AG10803 (cell line): ENCODE measurements at regions not wholly inside any gene's neighbourhood (a gene's known extent, or its start where the extent isn't known, plus 50 kb on each side); places are given as distances from the start of the nearest gene placed in this dataset.
A peak's percentile ranks its signal among the peaks of the same experiment; 100 is the strongest.

ENCODE experiments used
- DNase-seq: peaks from one replicate; pipeline ENCODE4 v3.0.0; 2010; ENCODE audit warnings: low read depth
- H3K4me3 ChIP-seq: 2 replicates; pipeline ENCODE4 v1.5.1; 2011; ENCODE audit warnings: mild to moderate bottlenecking, low read length, control low read depth
- TF ChIP-seq, protein P1 (sequence below): conservative IDR thresholded peaks from 2 replicates; pipeline ENCODE4 v1.5.1; 2011; ENCODE audit warnings: mild to moderate bottlenecking, low read length, control low read depth, inconsistent platforms

DNA sequence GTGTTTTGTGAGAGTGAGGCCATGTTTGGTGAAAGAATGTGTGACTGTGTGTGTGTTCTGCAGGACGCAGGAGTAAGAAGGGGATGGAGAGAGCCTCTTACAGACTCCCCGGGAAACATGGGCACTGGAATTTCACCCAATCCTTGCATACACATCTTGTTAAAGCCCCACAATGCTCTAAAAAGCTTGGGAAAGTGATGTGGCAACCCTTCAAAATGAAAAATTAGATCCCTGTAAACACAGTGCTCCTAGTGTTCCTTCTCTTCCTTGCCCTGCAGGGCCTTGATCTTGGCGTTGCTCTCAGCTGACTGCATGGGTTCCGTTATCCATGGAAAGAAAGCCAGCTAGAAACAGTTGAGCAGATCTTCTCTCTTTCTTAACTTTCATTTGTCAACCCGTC, 701.7 kb downstream of the SEMA5A start:
- H3K4me3 ChIP-seq: no peak overlapping the region
- no peak for DNase-seq
- TF ChIP-seq, protein P1, sequence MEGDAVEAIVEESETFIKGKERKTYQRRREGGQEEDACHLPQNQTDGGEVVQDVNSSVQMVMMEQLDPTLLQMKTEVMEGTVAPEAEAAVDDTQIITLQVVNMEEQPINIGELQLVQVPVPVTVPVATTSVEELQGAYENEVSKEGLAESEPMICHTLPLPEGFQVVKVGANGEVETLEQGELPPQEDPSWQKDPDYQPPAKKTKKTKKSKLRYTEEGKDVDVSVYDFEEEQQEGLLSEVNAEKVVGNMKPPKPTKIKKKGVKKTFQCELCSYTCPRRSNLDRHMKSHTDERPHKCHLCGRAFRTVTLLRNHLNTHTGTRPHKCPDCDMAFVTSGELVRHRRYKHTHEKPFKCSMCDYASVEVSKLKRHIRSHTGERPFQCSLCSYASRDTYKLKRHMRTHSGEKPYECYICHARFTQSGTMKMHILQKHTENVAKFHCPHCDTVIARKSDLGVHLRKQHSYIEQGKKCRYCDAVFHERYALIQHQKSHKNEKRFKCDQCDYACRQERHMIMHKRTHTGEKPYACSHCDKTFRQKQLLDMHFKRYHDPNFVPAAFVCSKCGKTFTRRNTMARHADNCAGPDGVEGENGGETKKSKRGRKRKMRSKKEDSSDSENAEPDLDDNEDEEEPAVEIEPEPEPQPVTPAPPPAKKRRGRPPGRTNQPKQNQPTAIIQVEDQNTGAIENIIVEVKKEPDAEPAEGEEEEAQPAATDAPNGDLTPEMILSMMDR: 0 out of 2 replicates have a peak, but pooled peaks have one; percentile 7

DNA sequence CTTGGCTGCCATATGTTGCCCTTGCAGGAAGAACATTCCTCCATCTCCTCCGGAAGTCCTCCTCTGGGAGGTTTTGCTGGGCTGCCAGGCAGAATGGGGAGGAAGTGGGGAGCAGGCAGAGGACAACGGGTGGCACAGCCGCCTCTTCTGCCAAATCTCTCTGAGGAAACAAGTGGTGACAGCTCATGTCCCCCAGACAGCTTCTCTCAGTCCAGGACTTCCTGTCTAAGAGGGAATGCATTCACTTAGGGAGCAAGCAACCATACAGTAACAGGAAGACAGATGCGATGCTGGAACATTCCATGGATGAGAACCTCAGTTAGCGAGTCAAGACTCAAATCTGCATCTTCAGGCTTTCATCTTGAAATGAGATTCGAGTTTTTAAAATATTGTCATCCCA, 701.0 kb downstream of the SEMA5A start:
- TF ChIP-seq, protein P1: no peak
- no peak overlapping the region for H3K4me3 ChIP-seq

DNA sequence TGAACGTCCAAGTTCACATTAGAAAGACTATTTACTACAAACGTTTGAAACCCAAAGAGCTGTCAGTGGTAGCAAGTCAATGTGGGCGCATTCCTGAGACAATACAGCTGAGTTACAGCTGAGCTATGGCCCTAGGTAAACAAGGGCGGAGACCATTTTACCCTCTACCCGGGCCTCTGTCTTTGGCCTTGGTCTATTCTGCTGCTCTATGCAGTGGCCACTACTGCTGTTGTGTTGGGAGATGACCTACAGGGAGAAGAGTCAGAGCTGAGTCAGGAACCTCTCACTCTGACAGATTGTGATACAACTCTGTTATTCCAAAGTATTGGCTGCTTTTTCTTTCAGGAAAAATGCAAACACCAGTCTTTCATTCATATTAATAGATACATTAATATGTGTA, 700.6 kb downstream of the SEMA5A start:
- TF ChIP-seq, protein P1: no peak
- DNase-seq: peak; percentile 21
- H3K4me3 ChIP-seq: no peak overlapping the region

More for the DNA sequence above, 701.0 kb downstream of the SEMA5A start:
- peak; percentile 45 for DNase-seq

DNA sequence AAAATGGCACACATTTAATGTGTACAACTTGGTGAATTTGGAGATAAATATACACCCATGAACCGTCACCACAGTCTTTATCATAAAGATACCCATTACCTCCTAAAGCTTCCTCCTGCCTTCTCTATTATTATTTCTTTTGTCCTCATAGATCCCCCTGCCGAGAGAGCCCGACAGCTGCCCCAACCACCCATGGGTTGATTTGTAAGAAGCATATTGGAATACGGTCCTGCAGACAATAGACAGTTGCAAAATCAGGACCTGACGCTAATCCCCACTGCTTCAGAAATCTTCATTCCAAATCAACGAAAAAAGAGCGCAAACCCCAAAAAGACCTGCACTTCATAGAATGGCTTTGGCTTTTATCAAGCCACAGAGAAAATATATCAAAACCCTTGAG, 697.5 kb downstream of the SEMA5A start:
- H3K4me3 ChIP-seq: no peak overlapping the region
- DNase-seq: no peak
- TF ChIP-seq, protein P1: no peak

DNA sequence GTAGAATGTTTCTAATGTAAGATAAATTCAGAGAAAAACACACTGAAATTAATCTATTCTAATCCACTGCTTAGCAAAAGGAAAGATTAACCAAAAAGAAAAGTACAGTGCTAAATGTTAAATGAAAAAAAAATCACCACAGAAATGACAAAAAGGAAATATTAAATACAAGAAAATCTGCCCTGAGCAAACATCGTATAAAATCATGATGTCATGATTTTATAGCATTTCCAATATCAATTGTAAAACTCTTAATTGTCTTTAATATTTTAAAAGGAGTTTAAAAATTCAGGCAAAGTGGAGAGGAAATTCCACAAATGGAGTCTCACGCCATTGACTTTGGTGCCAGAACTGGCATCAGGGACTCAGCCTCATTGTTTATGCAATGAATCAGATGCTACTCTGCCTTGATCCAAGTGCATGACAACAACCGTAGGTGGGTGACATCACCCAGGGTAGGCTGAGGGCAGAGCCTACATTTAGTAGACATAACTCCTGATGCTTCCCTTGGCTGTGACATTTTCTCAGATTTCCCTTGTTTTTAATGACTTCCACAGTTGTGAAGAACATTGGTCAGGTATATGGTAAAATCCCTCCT, 696.8 kb downstream of the SEMA5A start:
- DNase-seq: peak; percentile 72
- TF ChIP-seq, protein P1: no peak
- no peak overlapping the region for H3K4me3 ChIP-seq

DNA sequence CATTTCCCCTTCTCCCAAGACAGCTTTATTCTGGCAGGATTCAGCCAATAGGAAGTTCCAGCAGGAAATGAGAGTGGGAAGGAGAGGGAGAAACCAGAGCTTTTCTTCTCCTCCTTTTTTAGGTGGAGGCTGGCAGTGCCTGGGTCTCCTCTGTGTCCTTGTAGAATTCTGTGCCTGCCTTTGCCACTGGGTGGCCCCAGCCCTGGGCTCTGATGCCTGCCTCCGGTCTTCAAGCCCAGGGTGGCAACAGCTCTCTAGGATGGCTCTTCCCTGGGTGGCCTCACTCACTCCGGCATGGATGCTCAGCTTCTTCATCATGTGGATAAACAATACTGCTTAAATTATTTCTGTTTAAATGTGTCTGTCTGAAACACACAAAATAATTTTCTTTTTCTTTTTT, 694.8 kb downstream of the SEMA5A start:
- no peak overlapping the region for H3K4me3 ChIP-seq
- TF ChIP-seq, protein P1: no peak
- no peak for DNase-seq

DNA sequence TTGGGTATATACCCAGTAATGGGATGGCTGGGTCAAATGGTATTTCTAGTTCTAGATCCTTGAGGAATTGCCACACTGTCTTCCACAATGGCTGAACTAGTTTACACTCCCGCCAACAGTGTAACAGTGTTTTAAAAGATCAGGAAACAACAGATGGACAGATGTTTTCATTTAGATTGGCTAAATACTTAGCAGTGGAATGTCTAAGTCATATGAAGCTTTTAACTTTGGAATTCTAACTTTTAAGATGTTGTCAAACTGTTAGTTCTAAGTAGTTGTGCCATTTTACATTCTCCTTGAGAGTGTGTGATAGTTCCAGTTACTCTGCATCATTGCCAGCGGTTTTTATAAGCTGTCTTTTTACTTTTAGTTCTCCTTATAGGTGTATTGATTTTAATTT, 688.8 kb downstream of the SEMA5A start:
- H3K4me3 ChIP-seq: no peak overlapping the region
- DNase-seq: peak; percentile 78
- TF ChIP-seq, protein P1: no peak
